ENCODE measurements at regions not wholly inside any gene's neighbourhood (a gene's known extent, or its start where the extent isn't known, plus 50 kb on each side); places are given as distances from the start of the nearest gene placed in this dataset.

DNA sequence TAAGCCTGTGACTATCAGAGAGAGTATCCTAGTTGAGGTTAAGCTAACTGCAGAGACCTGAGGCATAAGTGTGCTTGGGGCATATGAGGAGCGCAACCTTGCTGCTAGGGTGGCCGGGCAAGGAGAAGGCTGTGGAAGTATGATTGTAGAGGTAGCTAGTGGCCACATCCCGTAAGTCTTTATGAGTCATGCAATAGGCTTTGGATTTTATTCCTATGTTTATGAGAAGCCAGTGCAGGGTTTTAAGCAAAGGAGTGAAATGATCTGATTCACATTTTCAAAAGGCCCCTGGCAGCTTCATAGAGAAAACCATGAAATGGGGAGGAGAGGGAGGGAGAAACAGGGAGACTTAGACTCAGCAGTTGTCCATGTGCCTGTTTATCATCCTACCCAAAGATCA, 92.1 kb upstream of the WDFY3 start:
- no peak overlapping the region for H3K4me3 ChIP-seq
- H3K27me3 ChIP-seq = no peaks in the 10 kb centered on the region
- no peaks in the 10 kb centered on the region for H3K9me3 ChIP-seq
- DNase-seq (ENCODE audit: low spot score in 2 of 2) = no peak
- H3K4me1 ChIP-seq = no peaks in the 10 kb centered on the region
- TF ChIP-seq POLR2AphosphoS5 (IDR thresholded peaks at IDR 0.05) (no peak), POLR2A (IDR thresholded peaks at IDR 0.05) (no peak)
- TF ChIP-seq, protein P1, sequence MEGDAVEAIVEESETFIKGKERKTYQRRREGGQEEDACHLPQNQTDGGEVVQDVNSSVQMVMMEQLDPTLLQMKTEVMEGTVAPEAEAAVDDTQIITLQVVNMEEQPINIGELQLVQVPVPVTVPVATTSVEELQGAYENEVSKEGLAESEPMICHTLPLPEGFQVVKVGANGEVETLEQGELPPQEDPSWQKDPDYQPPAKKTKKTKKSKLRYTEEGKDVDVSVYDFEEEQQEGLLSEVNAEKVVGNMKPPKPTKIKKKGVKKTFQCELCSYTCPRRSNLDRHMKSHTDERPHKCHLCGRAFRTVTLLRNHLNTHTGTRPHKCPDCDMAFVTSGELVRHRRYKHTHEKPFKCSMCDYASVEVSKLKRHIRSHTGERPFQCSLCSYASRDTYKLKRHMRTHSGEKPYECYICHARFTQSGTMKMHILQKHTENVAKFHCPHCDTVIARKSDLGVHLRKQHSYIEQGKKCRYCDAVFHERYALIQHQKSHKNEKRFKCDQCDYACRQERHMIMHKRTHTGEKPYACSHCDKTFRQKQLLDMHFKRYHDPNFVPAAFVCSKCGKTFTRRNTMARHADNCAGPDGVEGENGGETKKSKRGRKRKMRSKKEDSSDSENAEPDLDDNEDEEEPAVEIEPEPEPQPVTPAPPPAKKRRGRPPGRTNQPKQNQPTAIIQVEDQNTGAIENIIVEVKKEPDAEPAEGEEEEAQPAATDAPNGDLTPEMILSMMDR (IDR thresholded peaks at IDR 0.05) = no peak
- intact Hi-C loops (cut with DNase I; ENCODE audit: low total_unique reads) = no loop called here
- H3K27ac ChIP-seq = no peak overlapping the region
- H3K36me3 ChIP-seq = no peaks in the 10 kb centered on the region

DNA sequence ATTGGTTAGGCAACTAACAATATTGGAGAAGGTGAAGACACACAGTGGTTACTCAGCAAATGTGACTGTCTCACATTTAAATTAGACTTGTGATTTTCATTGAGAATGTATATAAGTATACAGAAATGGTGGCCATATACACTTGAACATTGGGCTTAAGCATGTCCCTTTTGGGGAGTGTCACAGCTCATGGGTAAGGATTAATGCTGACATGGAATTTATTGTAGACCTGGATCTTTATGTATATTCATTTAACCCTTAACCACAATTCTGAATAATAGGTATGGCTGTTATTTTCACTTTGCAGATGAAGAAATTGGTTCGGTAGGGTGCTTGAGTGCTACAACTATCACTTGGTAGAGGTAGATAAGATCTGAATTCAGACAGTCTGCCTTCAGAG, 95.5 kb upstream of the WDFY3 start:
- TF ChIP-seq POLR2AphosphoS5 (IDR thresholded peaks at IDR 0.05) (no peak), POLR2A (IDR thresholded peaks at IDR 0.05) (no peak)
- TF ChIP-seq, protein P1 (IDR thresholded peaks at IDR 0.05) = no peak
- H3K9me3 ChIP-seq = no peaks in the 10 kb centered on the region
- no peaks in the 10 kb centered on the region for H3K27me3 ChIP-seq
- intact Hi-C loops (cut with DNase I; ENCODE audit: low total_unique reads) = no loop called here
- H3K36me3 ChIP-seq = no peaks in the 10 kb centered on the region
- no peak overlapping the region for H3K4me3 ChIP-seq
- no peak overlapping the region for H3K27ac ChIP-seq
- no peaks in the 10 kb centered on the region for H3K4me1 ChIP-seq
- no peak for DNase-seq (ENCODE audit: low spot score in 2 of 2)

DNA sequence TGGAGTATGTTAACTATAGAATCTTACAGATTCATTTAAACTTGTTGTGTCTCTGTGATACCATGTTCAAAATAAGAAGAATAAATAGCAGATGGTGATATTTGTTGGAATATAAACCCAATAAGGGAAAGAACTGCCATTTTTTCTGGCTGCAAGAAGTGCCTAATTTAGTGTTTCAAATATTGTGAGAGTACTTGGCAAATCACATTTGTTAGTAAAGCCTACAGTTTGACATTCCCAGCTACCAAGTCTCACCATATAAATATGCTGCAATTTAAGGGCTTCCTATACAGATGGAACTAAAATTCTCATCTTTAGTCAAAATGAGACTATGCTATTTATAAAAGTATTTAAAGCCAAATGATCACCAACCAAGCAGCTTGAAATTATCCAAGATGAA, 96.0 kb upstream of the WDFY3 start:
- intact Hi-C loops (cut with DNase I; ENCODE audit: low total_unique reads) = no loop called here
- no peak for DNase-seq (ENCODE audit: low spot score in 2 of 2)
- H3K9me3 ChIP-seq = no peaks in the 10 kb centered on the region
- no peaks in the 10 kb centered on the region for H3K36me3 ChIP-seq
- H3K4me3 ChIP-seq = no peak overlapping the region
- no peak overlapping the region for H3K27ac ChIP-seq
- TF ChIP-seq POLR2A (IDR thresholded peaks at IDR 0.05) (no peak), POLR2AphosphoS5 (IDR thresholded peaks at IDR 0.05) (no peak)
- TF ChIP-seq, protein P1 (IDR thresholded peaks at IDR 0.05) = no peak
- H3K27me3 ChIP-seq = no peaks in the 10 kb centered on the region
- H3K4me1 ChIP-seq = no peaks in the 10 kb centered on the region

DNA sequence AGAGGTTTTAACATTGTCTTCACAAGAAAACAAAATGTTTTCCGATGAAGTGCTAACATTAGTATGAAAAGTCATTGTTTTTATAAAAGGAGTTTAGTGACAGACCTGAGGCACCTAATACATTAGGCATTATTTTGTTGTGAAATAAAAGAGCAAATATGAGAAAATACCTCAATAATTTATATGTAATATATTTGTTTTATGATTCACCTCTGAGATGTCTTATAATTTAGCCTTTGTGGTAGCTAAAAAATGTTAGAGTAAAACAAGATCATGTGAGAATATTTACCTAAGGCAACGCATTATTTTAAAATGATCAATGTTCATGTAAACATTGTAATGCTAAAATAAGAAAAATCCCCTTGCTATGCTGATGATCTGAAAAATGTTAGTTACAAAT, 100.9 kb upstream of the WDFY3 start:
- no peaks in the 10 kb centered on the region for H3K4me1 ChIP-seq
- no peaks in the 10 kb centered on the region for H3K27me3 ChIP-seq
- H3K36me3 ChIP-seq = no peaks in the 10 kb centered on the region
- H3K27ac ChIP-seq = no peak overlapping the region
- no peaks in the 10 kb centered on the region for H3K9me3 ChIP-seq
- no peak overlapping the region for H3K4me3 ChIP-seq
- intact Hi-C loops (cut with DNase I; ENCODE audit: low total_unique reads) = no loop called here
- TF ChIP-seq, protein P1 (IDR thresholded peaks at IDR 0.05) = no peak
- TF ChIP-seq POLR2AphosphoS5 (IDR thresholded peaks at IDR 0.05) (no peak), POLR2A (IDR thresholded peaks at IDR 0.05) (no peak)
- DNase-seq (ENCODE audit: low spot score in 2 of 2) = no peak

DNA sequence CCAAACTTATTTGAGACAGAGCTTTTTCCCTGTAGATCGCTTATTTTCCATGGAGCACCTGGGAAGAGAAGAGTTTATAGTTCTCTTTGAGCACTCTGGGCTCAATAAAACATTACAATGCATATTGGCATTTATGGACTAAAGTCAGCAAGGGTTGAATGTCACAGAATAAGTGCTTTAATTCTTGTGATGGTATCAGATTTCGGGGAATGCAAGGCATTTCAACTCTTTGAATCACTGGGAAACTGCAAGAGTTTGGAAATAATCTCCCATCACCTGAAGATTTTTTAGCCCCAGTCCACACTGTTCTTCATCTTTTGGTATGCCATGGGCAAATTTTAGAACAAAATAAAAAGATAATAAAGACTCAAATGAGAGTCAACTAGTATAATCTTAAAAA, 111.5 kb upstream of the WDFY3 start:
- TF ChIP-seq, protein P1 (IDR thresholded peaks at IDR 0.05) = no peak
- TF ChIP-seq POLR2A (IDR thresholded peaks at IDR 0.05) = no peak
- TF ChIP-seq POLR2AphosphoS5 (IDR thresholded peaks at IDR 0.05) = no peak
- H3K4me3 ChIP-seq = no peak overlapping the region
- no peak for DNase-seq (ENCODE audit: low spot score in 2 of 2)
- intact Hi-C loops (cut with DNase I; ENCODE audit: low total_unique reads) = no loop called here
- H3K27me3 ChIP-seq = no peaks in the 10 kb centered on the region
- no peaks in the 10 kb centered on the region for H3K9me3 ChIP-seq
- no peaks in the 10 kb centered on the region for H3K4me1 ChIP-seq
- H3K36me3 ChIP-seq = no peaks in the 10 kb centered on the region
- no peak overlapping the region for H3K27ac ChIP-seq
